ENCODE measurements at regions not wholly inside any gene's neighbourhood (a gene's known extent, or its start where the extent isn't known, plus 50 kb on each side); places are given as distances from the start of the nearest gene placed in this dataset.

DNA sequence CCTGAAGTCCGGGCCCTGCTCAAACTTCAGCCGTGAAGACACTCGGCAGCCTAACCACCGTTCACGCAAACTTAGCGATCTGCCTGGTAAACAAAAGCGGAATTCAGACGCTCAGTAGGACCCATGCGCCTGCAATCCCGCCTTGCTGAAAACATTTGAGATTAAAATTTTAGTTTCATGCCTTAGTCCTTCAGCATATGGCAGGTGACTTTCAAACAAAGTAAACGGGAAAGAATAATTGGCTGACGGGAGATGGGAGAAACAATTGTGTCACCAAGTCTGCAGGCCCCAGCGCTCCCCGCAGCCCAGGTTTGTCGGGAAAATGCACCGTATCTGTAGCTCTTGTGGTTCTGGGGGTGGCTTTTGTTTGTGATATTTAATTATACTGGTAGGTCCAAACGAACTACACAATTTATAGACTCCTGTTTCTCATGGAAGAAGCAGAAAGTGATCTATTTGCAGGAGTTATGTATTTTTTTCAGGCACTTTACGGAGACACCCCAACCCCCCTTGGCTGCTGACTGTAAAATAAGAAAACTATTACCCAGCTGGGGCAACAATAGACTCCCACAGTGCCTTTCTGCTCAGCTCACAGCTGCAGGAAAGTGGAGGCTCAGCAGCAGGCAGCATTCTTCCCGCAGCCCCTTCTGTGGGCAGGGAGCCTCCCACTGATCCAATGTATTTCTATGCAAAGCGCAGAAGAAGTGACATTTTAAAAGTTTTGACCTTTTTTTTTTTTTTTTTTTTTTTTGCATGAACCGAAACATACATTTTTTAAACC is 94.8 kb downstream of the SOX1 start:
- TF ChIP-seq EZH2 (IDR thresholded peaks at IDR 0.05; ENCODE audit: borderline replicate concordance, low read depth, low read length, severe bottlenecking): no peak
- no peak for TF ChIP-seq POLR2AphosphoS5 (IDR thresholded peaks at IDR 0.05; ENCODE audit: insufficient read depth, low read depth, low read length)
- TF ChIP-seq, protein P1, sequence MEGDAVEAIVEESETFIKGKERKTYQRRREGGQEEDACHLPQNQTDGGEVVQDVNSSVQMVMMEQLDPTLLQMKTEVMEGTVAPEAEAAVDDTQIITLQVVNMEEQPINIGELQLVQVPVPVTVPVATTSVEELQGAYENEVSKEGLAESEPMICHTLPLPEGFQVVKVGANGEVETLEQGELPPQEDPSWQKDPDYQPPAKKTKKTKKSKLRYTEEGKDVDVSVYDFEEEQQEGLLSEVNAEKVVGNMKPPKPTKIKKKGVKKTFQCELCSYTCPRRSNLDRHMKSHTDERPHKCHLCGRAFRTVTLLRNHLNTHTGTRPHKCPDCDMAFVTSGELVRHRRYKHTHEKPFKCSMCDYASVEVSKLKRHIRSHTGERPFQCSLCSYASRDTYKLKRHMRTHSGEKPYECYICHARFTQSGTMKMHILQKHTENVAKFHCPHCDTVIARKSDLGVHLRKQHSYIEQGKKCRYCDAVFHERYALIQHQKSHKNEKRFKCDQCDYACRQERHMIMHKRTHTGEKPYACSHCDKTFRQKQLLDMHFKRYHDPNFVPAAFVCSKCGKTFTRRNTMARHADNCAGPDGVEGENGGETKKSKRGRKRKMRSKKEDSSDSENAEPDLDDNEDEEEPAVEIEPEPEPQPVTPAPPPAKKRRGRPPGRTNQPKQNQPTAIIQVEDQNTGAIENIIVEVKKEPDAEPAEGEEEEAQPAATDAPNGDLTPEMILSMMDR (IDR thresholded peaks at IDR 0.05; ENCODE audit: extremely low read depth in 1 of 2, insufficient read depth in 1 of 2, low read depth in 1 of 2, low read length in 2 of 2): no peak
